IMR-90 (cell line): ENCODE measurements at regions not wholly inside any gene's neighbourhood (a gene's known extent, or its start where the extent isn't known, plus 50 kb on each side); places are given as distances from the start of the nearest gene placed in this dataset.
"Not testable (repeated sequence)": the region's sequence is repeated elsewhere in the genome, so short reads cannot be mapped to it uniquely, and the experiment has no call there.

Source experiments
- ATAC-seq: fragments of 200-7000 bp; cut with Tn5 transposase; 2 replicates; pipeline ENCODE4 v1.9.1; 2020; ENCODE audit warnings: low read depth, mild to moderate bottlenecking, moderate library complexity
- BruUV-seq: library from RNA; stranded (reverse); fragments of 400-500 nt; replicated peaks from 2 replicates; lab custom pipeline; 2021; lab: Mats Ljungman, UMichigan
- CTCF ChIA-PET: fragments of 300-600 bp; formaldehyde crosslinking; extraction: SDS; loops from one replicate; lab custom pipeline; 2021; ENCODE audit warnings: antibody characterized with exemption; lab: Yijun Ruan, JAX
- POLR2A ChIA-PET: fragments of 300-600 bp; sonication (Branson Sonifier 250); formaldehyde crosslinking; loops from one replicate; lab custom pipeline; 2022; ENCODE audit warnings: antibody characterized with exemption; ENCODE audit not compliant: unreplicated experiment; lab: Charles Lee
- DNase-seq: peaks from one replicate; pipeline ENCODE4 v3.0.0; 2013
- H2AFZ ChIP-seq: replicated peaks from 2 replicates; pipeline ENCODE3; 2013; ENCODE audit warnings: low read length, mild to moderate bottlenecking; ENCODE audit not compliant: poor library complexity
- H2AK5ac ChIP-seq: 2 replicates; pipeline ENCODE4 v1.6.1; 2013; ENCODE audit warnings: low read depth, low read length, inconsistent platforms
- H2AK9ac ChIP-seq: replicated peaks from 2 replicates; pipeline ENCODE3; 2013; ENCODE audit warnings: mild to moderate bottlenecking, low read depth, low read length, moderate library complexity; ENCODE audit not compliant: poor library complexity
- H2BK120ac ChIP-seq: 2 replicates; pipeline ENCODE4 v1.6.1; 2013; ENCODE audit warnings: low read depth, low read length, inconsistent platforms
- H2BK15ac ChIP-seq: 3 replicates; pipeline ENCODE4 v1.6.1; 2013; ENCODE audit warnings: low read depth, low read length, inconsistent platforms
- H2BK20ac ChIP-seq: 2 replicates; pipeline ENCODE4 v1.6.1; 2013; ENCODE audit warnings: low read depth, mild to moderate bottlenecking, inconsistent platforms, low read length, moderate library complexity
- H2BK5ac ChIP-seq: 2 replicates; pipeline ENCODE4 v1.6.1; 2013; ENCODE audit warnings: mild to moderate bottlenecking, low read depth, low read length, inconsistent platforms; ENCODE audit not compliant: poor library complexity, severe bottlenecking
- H3K14ac ChIP-seq: replicated peaks from 2 replicates; pipeline ENCODE4 v1.6.1; 2013; ENCODE audit warnings: low read depth, low read length, inconsistent platforms
- H3K18ac ChIP-seq: 2 replicates; pipeline ENCODE4 v1.6.1; 2013; ENCODE audit warnings: low read depth, low read length, control low read depth
- H3K23ac ChIP-seq: 2 replicates; pipeline ENCODE4 v1.6.1; 2013; ENCODE audit warnings: low read depth, low read length, inconsistent platforms
- H3K27ac ChIP-seq: 2 replicates; pipeline ENCODE4 v1.5.1; 2013; ENCODE audit warnings: mild to moderate bottlenecking, control low read depth, low read length; ENCODE audit not compliant: insufficient read depth
- H3K27me3 ChIP-seq: 2 replicates; pipeline ENCODE4 v1.6.1; 2013; ENCODE audit warnings: low read length; ENCODE audit not compliant: control insufficient read depth, insufficient read depth
- H3K36me3 ChIP-seq: 2 replicates; pipeline ENCODE4 v1.6.1; 2013; ENCODE audit warnings: low read length, mixed read lengths; ENCODE audit not compliant: control insufficient read depth, insufficient read depth
- H3K4ac ChIP-seq: 2 replicates; pipeline ENCODE4 v1.6.1; 2013; ENCODE audit warnings: low read depth, low read length, inconsistent platforms
- H3K4me1 ChIP-seq: 2 replicates; pipeline ENCODE4 v1.6.1; 2013; ENCODE audit warnings: low read length, mixed read lengths; ENCODE audit not compliant: control insufficient read depth, insufficient read depth
- H3K4me2 ChIP-seq: 2 replicates; pipeline ENCODE4 v1.6.1; 2013; ENCODE audit warnings: low read depth, mild to moderate bottlenecking, control low read depth, low read length, moderate library complexity
- H3K4me3 ChIP-seq: 2 replicates; pipeline ENCODE4 v1.5.1; 2013; ENCODE audit warnings: low read depth, mild to moderate bottlenecking, control low read depth, low read length, moderate library complexity; ENCODE audit not compliant: insufficient read depth
- H3K56ac ChIP-seq: 2 replicates; pipeline ENCODE4 v1.6.1; 2013; ENCODE audit warnings: low read length, inconsistent platforms; ENCODE audit not compliant: insufficient read depth; ENCODE audit errors: extremely low read depth
- H3K79me1 ChIP-seq, 2 experiments: 2 replicates each; pipeline ENCODE4 v1.6.1; 2013; ENCODE audit warnings: low read length in 2 of 2, inconsistent platforms in 1 of 2, low read depth in 1 of 2
- H3K9ac ChIP-seq: 2 replicates; pipeline ENCODE4 v1.6.1; 2013; ENCODE audit warnings: low read depth, low read length, control low read depth
- H3K9me1 ChIP-seq: 2 replicates; pipeline ENCODE4 v1.6.1; 2013; ENCODE audit warnings: low read length, inconsistent platforms; ENCODE audit not compliant: insufficient read depth
- H3K9me3 ChIP-seq: 2 replicates; pipeline ENCODE4 v1.6.1; 2013; ENCODE audit warnings: low read length; ENCODE audit not compliant: control insufficient read depth, insufficient read depth
- H4K20me1 ChIP-seq: 2 replicates; pipeline ENCODE4 v1.6.1; 2013; ENCODE audit warnings: low read length, inconsistent platforms; ENCODE audit not compliant: insufficient read depth
- H4K5ac ChIP-seq: 2 replicates; pipeline ENCODE4 v1.6.1; 2013; ENCODE audit warnings: mild to moderate bottlenecking, low read depth, low read length, control low read depth
- H4K8ac ChIP-seq, 2 experiments: 2 replicates each; pipeline ENCODE4 v1.6.1; 2013; ENCODE audit warnings: low read depth in 2 of 2, low read length in 2 of 2, control low read depth in 1 of 2, inconsistent platforms in 1 of 2
- H4K91ac ChIP-seq: 2 replicates; pipeline ENCODE4 v1.6.1; 2013; ENCODE audit warnings: low read depth, low read length, inconsistent platforms; ENCODE audit not compliant: insufficient read depth
- CHD1 ChIP-seq: IDR thresholded peaks from 2 replicates; pipeline ENCODE4 v1.6.1; 2012; ENCODE audit warnings: low read depth, low read length, improper control_type of control experiment
- POLR2A ChIP-seq: IDR thresholded peaks from 2 replicates; pipeline ENCODE4 v1.6.1; 2012; ENCODE audit warnings: mild to moderate bottlenecking, low read depth, low read length
- RAD21 ChIP-seq: IDR thresholded peaks from 2 replicates; pipeline ENCODE4 v1.6.1; 2012; ENCODE audit warnings: low read length, improper control_type of control experiment
- RCOR1 ChIP-seq: IDR thresholded peaks from 2 replicates; pipeline ENCODE4 v1.6.1; 2012; ENCODE audit warnings: mild to moderate bottlenecking, low read length, improper control_type of control experiment; ENCODE audit not compliant: insufficient replicate concordance
- SMC3 ChIP-seq: fragments of 150-350 bp; IDR thresholded peaks from 2 replicates; pipeline ENCODE4 v1.6.1; 2016; ENCODE audit warnings: low read depth, mild to moderate bottlenecking, antibody characterized with exemption, low read length, moderate library complexity
- WGBS, 2 experiments: methylation state at CpG; one replicate each; pipeline versions ENCODE4 v1.1.5 to v1.1.7; 2013; ENCODE audit warnings: missing lambda C conversion rate in 2 of 2; ENCODE audit not compliant: insufficient read length in 1 of 2; ENCODE audit errors: extremely low coverage in 2 of 2; 5-methylcytosine and 5-hydroxymethylcytosine counted together
- dilution Hi-C: fragments of 300-500 bp; cut with HindIII; formaldehyde crosslinking; loops from one replicate; pipeline ENCODE4 v1.14.3; 2018; ENCODE audit warnings: low sequenced_read_pairs; ENCODE audit not compliant: unreplicated experiment
- in situ Hi-C: fragments of 300-500 bp; cut with MboI; formaldehyde crosslinking; loops from 3 replicates; pipeline ENCODE4 v1.14.3; 2019; ENCODE audit warnings: low sequenced_read_pairs, inconsistent platforms, mixed read lengths
- intact Hi-C: fragments of 100-400 bp; cut with micrococcal nuclease; formaldehyde crosslinking; loops from 2 replicates; pipeline ENCODE4 v1.10.0; 2022

DNA sequence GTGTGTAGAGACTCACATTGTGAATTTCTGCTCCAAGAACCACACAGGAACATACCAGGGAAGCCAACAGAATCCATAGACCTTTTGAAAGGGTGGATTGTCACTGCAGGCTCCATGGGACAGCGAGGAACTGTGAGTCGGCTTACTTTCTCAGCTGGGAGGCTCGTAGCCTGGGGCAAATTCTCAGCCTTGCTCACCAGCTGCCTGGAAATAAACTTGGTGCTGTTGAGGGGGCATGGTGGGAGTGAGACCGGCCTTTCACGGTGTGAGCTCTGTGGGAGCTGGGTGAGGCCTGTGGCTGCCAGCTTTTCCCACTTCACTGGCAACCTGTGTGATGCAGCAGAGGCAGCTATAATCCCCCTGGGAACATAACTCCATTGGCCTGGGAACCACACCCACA, 146.6 kb upstream of the P2RY1 start:
- Histone ChIP-seq H3K14ac (no peak overlapping the region), H4K91ac (no peak overlapping the region), H3K23ac (no peak overlapping the region), H2BK5ac (no peak overlapping the region), H3K18ac (no peak overlapping the region), H3K4me2 (no peak overlapping the region), H4K5ac (no peak overlapping the region), H3K9me3 (no peaks in the 10 kb centered on the region), H3K79me1 (no peaks in the 10 kb centered on the region), H3K9me1 (no peaks in the 10 kb centered on the region), H3K56ac (no peak overlapping the region), H2BK20ac (no peak overlapping the region), H3K4me1 (no peaks in the 10 kb centered on the region), H2BK120ac (no peak overlapping the region), H3K27ac (no peak overlapping the region), H2BK15ac (no peak overlapping the region), H4K20me1 (no peaks in the 10 kb centered on the region), H3K36me3 (no peaks in the 10 kb centered on the region), H2AK5ac (no peak overlapping the region), H3K9ac (no peak overlapping the region), H2AFZ (no peak overlapping the region), H3K27me3 (no peaks in the 10 kb centered on the region), H2AK9ac (no peak overlapping the region), H3K4ac (no peak overlapping the region), H3K4me3 (no peak overlapping the region), H4K8ac (no peak overlapping the region)
- dilution Hi-C loops = no loop called here
- TF ChIP-seq RAD21 = no peak
- TF ChIP-seq RCOR1 = no peak
- no peak for TF ChIP-seq SMC3
- no peak for TF ChIP-seq POLR2A
- no peak for TF ChIP-seq CHD1
- ATAC-seq (no peak), DNase-seq (no peak)
- in situ Hi-C loops = no loop called here
- no TSS peak for BruUV-seq
- CTCF ChIA-PET = no interaction called here
- 40% methylated on average over 1 of the region's 5 CpGs; no CpG with 5 or more reads in 1 of the 2 experiments for WGBS, 2 experiments
- intact Hi-C loops = no loop called here
- POLR2A ChIA-PET = no interaction called here

DNA sequence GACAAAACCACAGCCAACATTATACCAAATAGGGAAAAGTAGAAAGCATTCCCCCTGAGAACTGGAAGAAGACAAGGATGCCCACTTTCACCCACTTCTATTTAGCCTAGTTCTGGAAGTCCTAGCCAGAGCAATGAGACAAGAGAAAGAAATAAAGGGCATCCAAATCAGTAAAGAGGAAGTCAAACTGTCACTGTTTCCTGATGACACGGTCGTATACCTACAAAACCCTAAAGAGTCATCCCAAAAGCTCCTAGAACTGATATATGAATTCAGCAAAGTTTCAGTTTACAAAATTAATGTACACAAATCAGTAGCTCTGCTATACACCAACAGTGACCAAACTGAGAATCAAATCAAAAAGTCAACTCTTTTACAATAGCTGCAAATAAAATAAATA, 142.6 kb upstream of the P2RY1 start:
- intact Hi-C loops, H2AK5ac ChIP-seq: not testable (repeated sequence)
- no CpG with 5 or more reads among the region's 2 CpGs for WGBS, 2 experiments

More for the DNA sequence above, 142.6 kb upstream of the P2RY1 start:
- POLR2A ChIA-PET, H3K79me1 ChIP-seq, H4K91ac ChIP-seq, H4K8ac ChIP-seq, H3K27me3 ChIP-seq, H2BK15ac ChIP-seq, H3K4me3 ChIP-seq, H4K5ac ChIP-seq, H3K9me1 ChIP-seq, H3K4me1 ChIP-seq, H3K56ac ChIP-seq, H2AFZ ChIP-seq, H3K36me3 ChIP-seq, H3K27ac ChIP-seq, H4K20me1 ChIP-seq, H3K9ac ChIP-seq, H2BK20ac ChIP-seq, BruUV-seq, H3K23ac ChIP-seq, H3K4me2 ChIP-seq, in situ Hi-C loops, CTCF ChIA-PET, H2AK9ac ChIP-seq, H3K18ac ChIP-seq, DNase-seq, dilution Hi-C loops, ATAC-seq, H3K4ac ChIP-seq, H2BK5ac ChIP-seq, H2BK120ac ChIP-seq, H3K14ac ChIP-seq, H3K9me3 ChIP-seq: not testable (repeated sequence)
